Endothelial cell of umbilical vein (primary cell): ENCODE measurements at regions not wholly inside any gene's neighbourhood (a gene's known extent, or its start where the extent isn't known, plus 50 kb on each side); places are given as distances from the start of the nearest gene placed in this dataset.

ENCODE experiments used
- BruUV-seq: library from RNA; stranded (reverse); fragments of 400-500 nt; replicated peaks from 2 replicates; lab custom pipeline; 2021; lab: Mats Ljungman, UMichigan
- CTCF ChIA-PET: fragments of 300-600, 350-600 bp; sonication (Branson Sonifier 250); formaldehyde crosslinking; loops from one replicate; lab custom pipeline; 2021; ENCODE audit warnings: antibody characterized with exemption, inconsistent platforms; lab: Charles Lee
- POLR2A ChIA-PET: fragments of 300-600, 350-600 bp; sonication (Branson Sonifier 250); formaldehyde crosslinking; loops from one replicate; lab custom pipeline; 2021; ENCODE audit warnings: antibody characterized with exemption, inconsistent platforms; lab: Charles Lee
- DNase-seq: peaks from one replicate; pipeline ENCODE4 v3.0.0-alpha.2; 2011; ENCODE audit warnings: low read depth, low spot score
- FAIRE-seq: peaks from 2 replicates; lab custom pipeline; 2011; peaks lifted over from hg19 to GRCh38; lab: Jason Lieb, UNC
- H2AFZ ChIP-seq: 2 replicates; pipeline ENCODE4 v1.6.0; 2012; ENCODE audit warnings: low read depth, low read length, control low read depth, inconsistent platforms
- H3K27ac ChIP-seq: 2 replicates; pipeline ENCODE4 v1.5.1; 2011; ENCODE audit warnings: low read depth, mild to moderate bottlenecking, control low read depth, low read length, moderate library complexity; ENCODE audit not compliant: insufficient read depth
- H3K27me3 ChIP-seq, 2 experiments: 2 replicates each; pipeline versions ENCODE4 v1.6.0 to v1.6.1; 2011; ENCODE audit warnings: low read length in 2 of 2, mixed read lengths in 1 of 2; ENCODE audit not compliant: control insufficient read depth in 2 of 2, insufficient read depth in 2 of 2
- H3K36me3 ChIP-seq, 2 experiments: 2 replicates in 1 of 2; 3 replicates in 1 of 2; pipeline ENCODE4 v1.5.1; 2011; ENCODE audit warnings: low read length in 2 of 2, mild to moderate bottlenecking in 1 of 2, moderate library complexity in 1 of 2; ENCODE audit not compliant: control insufficient read depth in 2 of 2, insufficient read depth in 2 of 2; ENCODE audit errors: extremely low read depth in 1 of 2
- H3K4me1 ChIP-seq: 3 replicates; pipeline ENCODE4 v1.5.1; 2011; ENCODE audit warnings: mild to moderate bottlenecking, low read length; ENCODE audit not compliant: control insufficient read depth, insufficient read depth; ENCODE audit errors: extremely low read depth
- H3K4me2 ChIP-seq: 2 replicates; pipeline ENCODE4 v1.6.1; 2011; ENCODE audit warnings: low read length, control low read depth, mixed read lengths; ENCODE audit not compliant: insufficient read depth
- H3K4me3 ChIP-seq, 3 experiments: fragments of 200-600 bp in 1 of 3; sonication (generic), shearing (Covaris generic) in 1 of 3; replicated peaks in 1 of 3; 2 replicates each; pipeline ENCODE4 v1.5.1; 2011 to 2016; ENCODE audit warnings: control low read depth in 3 of 3, low read length in 3 of 3, mild to moderate bottlenecking in 2 of 3, inconsistent platforms in 1 of 3, low read depth in 1 of 3, moderate library complexity in 1 of 3; ENCODE audit not compliant: insufficient read depth in 1 of 3
- H3K79me2 ChIP-seq: 2 replicates; pipeline ENCODE4 v1.6.0; 2012; ENCODE audit warnings: low read length, inconsistent platforms; ENCODE audit not compliant: control insufficient read depth, insufficient read depth
- H3K9ac ChIP-seq: replicated peaks from 2 replicates; pipeline ENCODE3; 2011; ENCODE audit warnings: low read length, control low read depth; ENCODE audit not compliant: insufficient read depth; ENCODE audit errors: extremely low read depth
- H3K9me1 ChIP-seq: replicated peaks from 3 replicates; pipeline ENCODE4 v1.6.0; 2011; ENCODE audit warnings: mild to moderate bottlenecking, low read length; ENCODE audit not compliant: control insufficient read depth, insufficient read depth; ENCODE audit errors: extremely low read depth
- H3K9me3 ChIP-seq: replicated peaks from 2 replicates; pipeline ENCODE4 v1.5.1; 2012; ENCODE audit warnings: low read length, inconsistent platforms; ENCODE audit not compliant: control insufficient read depth, insufficient read depth
- H4K20me1 ChIP-seq: replicated peaks from 2 replicates; pipeline ENCODE3; 2011; ENCODE audit warnings: mild to moderate bottlenecking, low read length; ENCODE audit not compliant: control insufficient read depth, insufficient read depth; ENCODE audit errors: extremely low read depth
- EZH2 ChIP-seq: IDR thresholded peaks from 2 replicates; pipeline ENCODE4 v1.6.1; 2012; ENCODE audit warnings: borderline replicate concordance, low read depth, mild to moderate bottlenecking, moderate library complexity, low read length, inconsistent platforms; ENCODE audit not compliant: severe bottlenecking
- FOS ChIP-seq: IDR thresholded peaks from 2 replicates; pipeline ENCODE4 v1.6.1; 2011; ENCODE audit warnings: mild to moderate bottlenecking, low read length, moderate library complexity, borderline replicate concordance; ENCODE audit not compliant: insufficient read depth
- GATA2 ChIP-seq: IDR thresholded peaks from 2 replicates; pipeline ENCODE4 v1.7.0; 2011; ENCODE audit warnings: low read depth, mild to moderate bottlenecking, moderate library complexity, mixed read lengths, low read length; ENCODE audit not compliant: insufficient read length, insufficient read depth
- JUN ChIP-seq: IDR thresholded peaks from 2 replicates; pipeline ENCODE4 v1.6.1; 2011; ENCODE audit warnings: borderline replicate concordance, low read depth; ENCODE audit not compliant: insufficient read length, insufficient read depth
- POLR2A ChIP-seq: IDR thresholded peaks from 2 replicates; pipeline ENCODE4 v1.6.1; 2012; ENCODE audit warnings: low read depth, mild to moderate bottlenecking, control low read depth, low read length
- POLR2AphosphoS5 ChIP-seq: IDR thresholded peaks from 2 replicates; pipeline ENCODE4 v1.6.1; 2012; ENCODE audit warnings: low read depth, mild to moderate bottlenecking, control low read depth, low read length, moderate library complexity; ENCODE audit not compliant: insufficient read depth
- dilution Hi-C: fragments of 300-500 bp; cut with MboI; formaldehyde crosslinking; loops from one replicate; pipeline ENCODE4 v1.15.0; 2019; ENCODE audit warnings: low sequenced_read_pairs; ENCODE audit not compliant: extremely low pct_ligation_motif_present
- intact Hi-C: fragments of 100-400 bp; cut with micrococcal nuclease; formaldehyde crosslinking; loops from one replicate; pipeline ENCODE4 v1.10.0; 2022
- TF ChIP-seq, protein P1 (sequence below): IDR thresholded peaks from 2 replicates; pipeline ENCODE4 v1.6.1; 2011; ENCODE audit not compliant: insufficient read depth, insufficient read length
- TF ChIP-seq, protein P2 (sequence below), 2 donors: IDR thresholded peaks; 1 replicate in 1 of 2; 2 replicates in 1 of 2; pipeline ENCODE4 v1.5.1; 2011; ENCODE audit warnings: low read length in 2 of 2, mild to moderate bottlenecking in 2 of 2, moderate library complexity in 2 of 2, control low read depth in 1 of 2, inconsistent platforms in 1 of 2, low read depth in 1 of 2; ENCODE audit not compliant: insufficient read depth in 1 of 2; ENCODE audit errors: extremely low read depth in 1 of 2

DNA sequence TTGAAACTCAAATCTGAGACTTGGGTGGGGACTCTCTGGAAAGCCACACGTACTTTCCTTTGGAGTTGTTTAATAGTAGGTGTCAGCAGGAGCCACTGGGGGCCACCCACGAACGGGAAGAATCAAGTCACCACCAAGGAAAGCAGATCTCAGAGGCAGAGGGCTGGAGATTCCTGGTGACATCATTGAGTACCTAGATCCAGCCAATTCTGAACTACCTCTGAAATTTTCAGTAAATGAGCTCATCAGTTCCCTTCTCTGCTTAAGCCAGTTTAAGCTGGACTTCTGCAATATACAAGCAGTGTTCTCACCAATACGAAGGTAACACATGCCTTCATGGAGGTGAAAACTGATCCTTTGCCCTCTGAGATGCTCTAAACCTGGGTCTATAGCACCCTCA is 99.3 kb upstream of the SORCS3 start:
- no peak overlapping the region for H3K9ac ChIP-seq
- no peaks in the 10 kb centered on the region for H3K79me2 ChIP-seq
- H3K4me1 ChIP-seq: no peaks in the 10 kb centered on the region
- ChIA-PET POLR2A (no interaction called here), CTCF (no interaction called here)
- no peaks in the 10 kb centered on the region for H4K20me1 ChIP-seq
- no peak overlapping the region for H3K27ac ChIP-seq
- BruUV-seq: no TSS peak
- H2AFZ ChIP-seq: no peak overlapping the region
- no peak overlapping the region for H3K4me2 ChIP-seq
- dilution Hi-C loops: no loop called here
- no peaks in the 10 kb centered on the region for H3K27me3 ChIP-seq
- no peaks in the 10 kb centered on the region for H3K9me3 ChIP-seq
- TF ChIP-seq POLR2AphosphoS5 (no peak), GATA2 (no peak), POLR2A (no peak), FOS (no peak), JUN (no peak), EZH2 (no peak)
- TF ChIP-seq, protein P1, sequence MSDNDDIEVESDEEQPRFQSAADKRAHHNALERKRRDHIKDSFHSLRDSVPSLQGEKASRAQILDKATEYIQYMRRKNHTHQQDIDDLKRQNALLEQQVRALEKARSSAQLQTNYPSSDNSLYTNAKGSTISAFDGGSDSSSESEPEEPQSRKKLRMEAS: no peak
- TF ChIP-seq, protein P2, sequence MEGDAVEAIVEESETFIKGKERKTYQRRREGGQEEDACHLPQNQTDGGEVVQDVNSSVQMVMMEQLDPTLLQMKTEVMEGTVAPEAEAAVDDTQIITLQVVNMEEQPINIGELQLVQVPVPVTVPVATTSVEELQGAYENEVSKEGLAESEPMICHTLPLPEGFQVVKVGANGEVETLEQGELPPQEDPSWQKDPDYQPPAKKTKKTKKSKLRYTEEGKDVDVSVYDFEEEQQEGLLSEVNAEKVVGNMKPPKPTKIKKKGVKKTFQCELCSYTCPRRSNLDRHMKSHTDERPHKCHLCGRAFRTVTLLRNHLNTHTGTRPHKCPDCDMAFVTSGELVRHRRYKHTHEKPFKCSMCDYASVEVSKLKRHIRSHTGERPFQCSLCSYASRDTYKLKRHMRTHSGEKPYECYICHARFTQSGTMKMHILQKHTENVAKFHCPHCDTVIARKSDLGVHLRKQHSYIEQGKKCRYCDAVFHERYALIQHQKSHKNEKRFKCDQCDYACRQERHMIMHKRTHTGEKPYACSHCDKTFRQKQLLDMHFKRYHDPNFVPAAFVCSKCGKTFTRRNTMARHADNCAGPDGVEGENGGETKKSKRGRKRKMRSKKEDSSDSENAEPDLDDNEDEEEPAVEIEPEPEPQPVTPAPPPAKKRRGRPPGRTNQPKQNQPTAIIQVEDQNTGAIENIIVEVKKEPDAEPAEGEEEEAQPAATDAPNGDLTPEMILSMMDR (IDR thresholded peaks at IDR 0.05; ENCODE audit: extremely low read depth in 1 of 2, insufficient read depth in 1 of 2, low read depth in 1 of 2, low read length in 2 of 2): no peak
- DNase-seq (no peak), FAIRE-seq (no peak)
- no peaks in the 10 kb centered on the region for H3K9me1 ChIP-seq
- intact Hi-C loops: no loop called here
- H3K4me3 ChIP-seq: no peak overlapping the region
- H3K36me3 ChIP-seq: no peaks in the 10 kb centered on the region
